Endothelial cell of umbilical vein (primary cell): ENCODE measurements at regions not wholly inside any gene's neighbourhood (a gene's known extent, or its start where the extent isn't known, plus 50 kb on each side); places are given as distances from the start of the nearest gene placed in this dataset.

Experiments used
- BruUV-seq: library from RNA; stranded (reverse); fragments of 400-500 nt; replicated peaks from 2 replicates; lab custom pipeline; 2021; lab: Mats Ljungman, UMichigan
- CTCF ChIA-PET: fragments of 300-600, 350-600 bp; sonication (Branson Sonifier 250); formaldehyde crosslinking; loops from one replicate; lab custom pipeline; 2021; ENCODE audit warnings: antibody characterized with exemption, inconsistent platforms; lab: Charles Lee
- POLR2A ChIA-PET: fragments of 300-600, 350-600 bp; sonication (Branson Sonifier 250); formaldehyde crosslinking; loops from one replicate; lab custom pipeline; 2021; ENCODE audit warnings: antibody characterized with exemption, inconsistent platforms; lab: Charles Lee
- DNase-seq: peaks from one replicate; pipeline ENCODE4 v3.0.0-alpha.2; 2011; ENCODE audit warnings: low read depth, low spot score
- FAIRE-seq: peaks from 2 replicates; lab custom pipeline; 2011; peaks lifted over from hg19 to GRCh38; lab: Jason Lieb, UNC
- H2AFZ ChIP-seq: 2 replicates; pipeline ENCODE4 v1.6.0; 2012; ENCODE audit warnings: low read depth, low read length, control low read depth, inconsistent platforms
- H3K27ac ChIP-seq: 2 replicates; pipeline ENCODE4 v1.5.1; 2011; ENCODE audit warnings: low read depth, mild to moderate bottlenecking, control low read depth, low read length, moderate library complexity; ENCODE audit not compliant: insufficient read depth
- H3K27me3 ChIP-seq, 2 experiments: 2 replicates each; pipeline versions ENCODE4 v1.6.0 to v1.6.1; 2011; ENCODE audit warnings: low read length in 2 of 2, mixed read lengths in 1 of 2; ENCODE audit not compliant: control insufficient read depth in 2 of 2, insufficient read depth in 2 of 2
- H3K36me3 ChIP-seq, 2 experiments: 2 replicates in 1 of 2; 3 replicates in 1 of 2; pipeline ENCODE4 v1.5.1; 2011; ENCODE audit warnings: low read length in 2 of 2, mild to moderate bottlenecking in 1 of 2, moderate library complexity in 1 of 2; ENCODE audit not compliant: control insufficient read depth in 2 of 2, insufficient read depth in 2 of 2; ENCODE audit errors: extremely low read depth in 1 of 2
- H3K4me1 ChIP-seq: 3 replicates; pipeline ENCODE4 v1.5.1; 2011; ENCODE audit warnings: mild to moderate bottlenecking, low read length; ENCODE audit not compliant: control insufficient read depth, insufficient read depth; ENCODE audit errors: extremely low read depth
- H3K4me2 ChIP-seq: 2 replicates; pipeline ENCODE4 v1.6.1; 2011; ENCODE audit warnings: low read length, control low read depth, mixed read lengths; ENCODE audit not compliant: insufficient read depth
- H3K4me3 ChIP-seq, 3 experiments: fragments of 200-600 bp in 1 of 3; sonication (generic), shearing (Covaris generic) in 1 of 3; replicated peaks in 1 of 3; 2 replicates each; pipeline ENCODE4 v1.5.1; 2011 to 2016; ENCODE audit warnings: control low read depth in 3 of 3, low read length in 3 of 3, mild to moderate bottlenecking in 2 of 3, inconsistent platforms in 1 of 3, low read depth in 1 of 3, moderate library complexity in 1 of 3; ENCODE audit not compliant: insufficient read depth in 1 of 3
- H3K79me2 ChIP-seq: 2 replicates; pipeline ENCODE4 v1.6.0; 2012; ENCODE audit warnings: low read length, inconsistent platforms; ENCODE audit not compliant: control insufficient read depth, insufficient read depth
- H3K9ac ChIP-seq: replicated peaks from 2 replicates; pipeline ENCODE3; 2011; ENCODE audit warnings: low read length, control low read depth; ENCODE audit not compliant: insufficient read depth; ENCODE audit errors: extremely low read depth
- H3K9me1 ChIP-seq: replicated peaks from 3 replicates; pipeline ENCODE4 v1.6.0; 2011; ENCODE audit warnings: mild to moderate bottlenecking, low read length; ENCODE audit not compliant: control insufficient read depth, insufficient read depth; ENCODE audit errors: extremely low read depth
- H3K9me3 ChIP-seq: replicated peaks from 2 replicates; pipeline ENCODE4 v1.5.1; 2012; ENCODE audit warnings: low read length, inconsistent platforms; ENCODE audit not compliant: control insufficient read depth, insufficient read depth
- H4K20me1 ChIP-seq: replicated peaks from 2 replicates; pipeline ENCODE3; 2011; ENCODE audit warnings: mild to moderate bottlenecking, low read length; ENCODE audit not compliant: control insufficient read depth, insufficient read depth; ENCODE audit errors: extremely low read depth
- EZH2 ChIP-seq: IDR thresholded peaks from 2 replicates; pipeline ENCODE4 v1.6.1; 2012; ENCODE audit warnings: borderline replicate concordance, low read depth, mild to moderate bottlenecking, moderate library complexity, low read length, inconsistent platforms; ENCODE audit not compliant: severe bottlenecking
- FOS ChIP-seq: IDR thresholded peaks from 2 replicates; pipeline ENCODE4 v1.6.1; 2011; ENCODE audit warnings: mild to moderate bottlenecking, low read length, moderate library complexity, borderline replicate concordance; ENCODE audit not compliant: insufficient read depth
- GATA2 ChIP-seq: IDR thresholded peaks from 2 replicates; pipeline ENCODE4 v1.7.0; 2011; ENCODE audit warnings: low read depth, mild to moderate bottlenecking, moderate library complexity, mixed read lengths, low read length; ENCODE audit not compliant: insufficient read length, insufficient read depth
- JUN ChIP-seq: IDR thresholded peaks from 2 replicates; pipeline ENCODE4 v1.6.1; 2011; ENCODE audit warnings: borderline replicate concordance, low read depth; ENCODE audit not compliant: insufficient read length, insufficient read depth
- MYC ChIP-seq: IDR thresholded peaks from one replicate; pipeline ENCODE4 v1.6.1; 2011; ENCODE audit warnings: mild to moderate bottlenecking, low read depth, low read length
- POLR2A ChIP-seq: IDR thresholded peaks from 2 replicates; pipeline ENCODE4 v1.6.1; 2012; ENCODE audit warnings: low read depth, mild to moderate bottlenecking, control low read depth, low read length
- POLR2AphosphoS5 ChIP-seq: IDR thresholded peaks from 2 replicates; pipeline ENCODE4 v1.6.1; 2012; ENCODE audit warnings: low read depth, mild to moderate bottlenecking, control low read depth, low read length, moderate library complexity; ENCODE audit not compliant: insufficient read depth
- dilution Hi-C: fragments of 300-500 bp; cut with MboI; formaldehyde crosslinking; loops from one replicate; pipeline ENCODE4 v1.15.0; 2019; ENCODE audit warnings: low sequenced_read_pairs; ENCODE audit not compliant: extremely low pct_ligation_motif_present
- intact Hi-C: fragments of 100-400 bp; cut with micrococcal nuclease; formaldehyde crosslinking; loops from one replicate; pipeline ENCODE4 v1.10.0; 2022
- TF ChIP-seq, protein P1 (sequence below): IDR thresholded peaks from 2 replicates; pipeline ENCODE4 v1.6.1; 2011; ENCODE audit not compliant: insufficient read depth, insufficient read length
- TF ChIP-seq, protein P2 (sequence below), 2 donors: IDR thresholded peaks; 1 replicate in 1 of 2; 2 replicates in 1 of 2; pipeline ENCODE4 v1.5.1; 2011; ENCODE audit warnings: low read length in 2 of 2, mild to moderate bottlenecking in 2 of 2, moderate library complexity in 2 of 2, control low read depth in 1 of 2, inconsistent platforms in 1 of 2, low read depth in 1 of 2; ENCODE audit not compliant: insufficient read depth in 1 of 2; ENCODE audit errors: extremely low read depth in 1 of 2

DNA sequence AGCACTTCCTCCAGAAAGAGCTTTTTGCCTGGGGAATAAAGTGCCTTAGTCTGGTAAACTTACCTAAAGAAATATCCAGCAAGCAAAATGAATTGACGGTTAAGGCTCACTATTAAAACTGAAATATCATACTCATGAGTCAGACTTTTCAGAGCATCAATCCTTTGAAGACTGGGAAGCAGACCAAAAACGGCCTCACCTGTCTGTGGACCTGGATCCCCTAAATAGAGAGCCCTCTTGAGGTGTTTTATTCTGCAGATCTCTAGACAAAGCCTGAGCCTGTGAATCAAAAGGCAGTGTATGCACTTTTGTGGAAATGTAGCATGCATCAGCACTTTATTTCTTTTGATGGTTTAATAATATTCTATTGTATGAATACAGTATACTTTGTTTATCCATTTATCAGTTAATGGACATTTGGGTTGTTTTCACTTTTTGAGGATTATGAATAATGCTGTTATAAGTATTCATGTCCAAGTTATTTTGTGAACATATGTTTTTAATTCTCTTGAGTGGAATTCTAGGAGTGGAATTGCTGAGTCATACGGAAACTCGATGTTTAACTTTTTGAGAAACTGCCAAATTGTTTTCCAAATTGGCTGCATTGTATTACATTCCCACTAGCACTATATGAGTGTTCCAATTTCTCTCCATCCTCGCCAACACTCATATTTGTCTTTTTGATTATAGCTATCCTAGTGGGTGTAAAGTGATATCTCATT, 449.0 kb upstream of the IGFBP3 start:
- FAIRE-seq (peak; percentile 42), DNase-seq (peak; percentile 90)
- Histone ChIP-seq H3K4me2 (peak overlapping the region; percentile 36), H3K27ac (peak overlapping the region; percentile 41), H3K79me2 (no peaks in the 10 kb centered on the region), H3K9me3 (no peaks in the 10 kb centered on the region), H3K27me3 (no peaks in the 10 kb centered on the region), H3K9me1 (no peaks in the 10 kb centered on the region), H3K4me1 (peaks cover 10% of the 10 kb centered on the region), H3K4me3 (no peak overlapping the region), H4K20me1 (no peaks in the 10 kb centered on the region), H3K9ac (no peak overlapping the region), H3K36me3 (no peaks in the 10 kb centered on the region), H2AFZ (no peak overlapping the region)
- CTCF ChIA-PET = interaction anchor here (1.0 kb wide), 2 partner anchors 447 to 896 kb away, joined by 3 to 4 read pairs; no protein-coding TSS in a partner anchor
- BruUV-seq = no TSS peak
- POLR2A ChIA-PET = no interaction called here
- TF ChIP-seq JUN = peak; percentile 42
- no peak for TF ChIP-seq MYC
- no peak for TF ChIP-seq EZH2
- TF ChIP-seq FOS = peak; percentile 4
- dilution Hi-C loops = no loop called here
- intact Hi-C loops = no loop called here

DNA sequence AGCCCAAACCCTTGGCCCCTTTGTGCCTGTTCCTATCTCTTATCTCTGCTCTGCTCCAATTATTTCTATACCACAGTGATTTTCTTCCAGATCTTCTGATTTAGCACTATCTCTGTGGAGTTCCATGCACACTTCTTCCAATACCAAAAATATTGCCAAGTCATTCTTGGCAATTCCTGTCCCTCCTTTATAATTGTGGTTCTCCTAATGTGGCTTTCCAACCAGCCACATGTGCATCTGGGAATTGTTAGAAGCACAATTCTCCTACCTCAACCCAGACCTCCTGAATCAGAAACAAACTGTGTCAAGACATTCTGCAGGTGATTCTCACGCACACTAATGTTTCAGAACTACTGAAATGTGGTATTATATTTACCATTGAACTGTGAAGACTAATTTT, 447.8 kb upstream of the IGFBP3 start:
- intact Hi-C loops (no loop called here), dilution Hi-C loops (no loop called here)
- DNase-seq = no peak
- no peak for FAIRE-seq
- Histone ChIP-seq H3K27ac (no peak overlapping the region), H3K9me1 (no peaks in the 10 kb centered on the region), H2AFZ (no peak overlapping the region), H3K4me1 (peaks cover 10% of the 10 kb centered on the region), H3K9me3 (no peaks in the 10 kb centered on the region), H3K4me2 (no peak overlapping the region), H3K9ac (no peak overlapping the region), H3K27me3 (no peaks in the 10 kb centered on the region), H3K79me2 (no peaks in the 10 kb centered on the region), H3K4me3 (no peak overlapping the region), H4K20me1 (no peaks in the 10 kb centered on the region), H3K36me3 (no peaks in the 10 kb centered on the region)
- TF ChIP-seq, protein P1, sequence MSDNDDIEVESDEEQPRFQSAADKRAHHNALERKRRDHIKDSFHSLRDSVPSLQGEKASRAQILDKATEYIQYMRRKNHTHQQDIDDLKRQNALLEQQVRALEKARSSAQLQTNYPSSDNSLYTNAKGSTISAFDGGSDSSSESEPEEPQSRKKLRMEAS = no peak
- TF ChIP-seq FOS = no peak
- no peak for TF ChIP-seq POLR2AphosphoS5
- no peak for TF ChIP-seq JUN
- TF ChIP-seq, protein P2, sequence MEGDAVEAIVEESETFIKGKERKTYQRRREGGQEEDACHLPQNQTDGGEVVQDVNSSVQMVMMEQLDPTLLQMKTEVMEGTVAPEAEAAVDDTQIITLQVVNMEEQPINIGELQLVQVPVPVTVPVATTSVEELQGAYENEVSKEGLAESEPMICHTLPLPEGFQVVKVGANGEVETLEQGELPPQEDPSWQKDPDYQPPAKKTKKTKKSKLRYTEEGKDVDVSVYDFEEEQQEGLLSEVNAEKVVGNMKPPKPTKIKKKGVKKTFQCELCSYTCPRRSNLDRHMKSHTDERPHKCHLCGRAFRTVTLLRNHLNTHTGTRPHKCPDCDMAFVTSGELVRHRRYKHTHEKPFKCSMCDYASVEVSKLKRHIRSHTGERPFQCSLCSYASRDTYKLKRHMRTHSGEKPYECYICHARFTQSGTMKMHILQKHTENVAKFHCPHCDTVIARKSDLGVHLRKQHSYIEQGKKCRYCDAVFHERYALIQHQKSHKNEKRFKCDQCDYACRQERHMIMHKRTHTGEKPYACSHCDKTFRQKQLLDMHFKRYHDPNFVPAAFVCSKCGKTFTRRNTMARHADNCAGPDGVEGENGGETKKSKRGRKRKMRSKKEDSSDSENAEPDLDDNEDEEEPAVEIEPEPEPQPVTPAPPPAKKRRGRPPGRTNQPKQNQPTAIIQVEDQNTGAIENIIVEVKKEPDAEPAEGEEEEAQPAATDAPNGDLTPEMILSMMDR (IDR thresholded peaks at IDR 0.05; ENCODE audit: extremely low read depth in 1 of 2, insufficient read depth in 1 of 2, low read depth in 1 of 2, low read length in 2 of 2) = no peak
- no peak for TF ChIP-seq MYC
- no peak for TF ChIP-seq POLR2A
- no peak for TF ChIP-seq EZH2
- no peak for TF ChIP-seq GATA2
- no TSS peak for BruUV-seq
- ChIA-PET POLR2A (no interaction called here), CTCF (no interaction called here)
